IMR-90 (cell line): ENCODE measurements at regions not wholly inside any gene's neighbourhood (a gene's known extent, or its start where the extent isn't known, plus 50 kb on each side); places are given as distances from the start of the nearest gene placed in this dataset.

ENCODE experiments used
- ATAC-seq: fragments of 200-7000 bp; cut with Tn5 transposase; 2 replicates; pipeline ENCODE4 v1.9.1; 2020; ENCODE audit warnings: low read depth, mild to moderate bottlenecking, moderate library complexity
- BruUV-seq: library from RNA; stranded (reverse); fragments of 400-500 nt; replicated peaks from 2 replicates; lab custom pipeline; 2021; lab: Mats Ljungman, UMichigan
- CTCF ChIA-PET: fragments of 300-600 bp; formaldehyde crosslinking; extraction: SDS; loops from one replicate; lab custom pipeline; 2021; ENCODE audit warnings: antibody characterized with exemption; lab: Yijun Ruan, JAX
- POLR2A ChIA-PET: fragments of 300-600 bp; sonication (Branson Sonifier 250); formaldehyde crosslinking; loops from one replicate; lab custom pipeline; 2022; ENCODE audit warnings: antibody characterized with exemption; ENCODE audit not compliant: unreplicated experiment; lab: Charles Lee
- DNase-seq: peaks from one replicate; pipeline ENCODE4 v3.0.0; 2013
- H2AFZ ChIP-seq: replicated peaks from 2 replicates; pipeline ENCODE3; 2013; ENCODE audit warnings: low read length, mild to moderate bottlenecking; ENCODE audit not compliant: poor library complexity
- H2AK5ac ChIP-seq: 2 replicates; pipeline ENCODE4 v1.6.1; 2013; ENCODE audit warnings: low read depth, low read length, inconsistent platforms
- H2AK9ac ChIP-seq: replicated peaks from 2 replicates; pipeline ENCODE3; 2013; ENCODE audit warnings: mild to moderate bottlenecking, low read depth, low read length, moderate library complexity; ENCODE audit not compliant: poor library complexity
- H2BK120ac ChIP-seq: 2 replicates; pipeline ENCODE4 v1.6.1; 2013; ENCODE audit warnings: low read depth, low read length, inconsistent platforms
- H2BK15ac ChIP-seq: 3 replicates; pipeline ENCODE4 v1.6.1; 2013; ENCODE audit warnings: low read depth, low read length, inconsistent platforms
- H2BK20ac ChIP-seq: 2 replicates; pipeline ENCODE4 v1.6.1; 2013; ENCODE audit warnings: low read depth, mild to moderate bottlenecking, inconsistent platforms, low read length, moderate library complexity
- H2BK5ac ChIP-seq: 2 replicates; pipeline ENCODE4 v1.6.1; 2013; ENCODE audit warnings: mild to moderate bottlenecking, low read depth, low read length, inconsistent platforms; ENCODE audit not compliant: poor library complexity, severe bottlenecking
- H3K14ac ChIP-seq: replicated peaks from 2 replicates; pipeline ENCODE4 v1.6.1; 2013; ENCODE audit warnings: low read depth, low read length, inconsistent platforms
- H3K18ac ChIP-seq: 2 replicates; pipeline ENCODE4 v1.6.1; 2013; ENCODE audit warnings: low read depth, low read length, control low read depth
- H3K23ac ChIP-seq: 2 replicates; pipeline ENCODE4 v1.6.1; 2013; ENCODE audit warnings: low read depth, low read length, inconsistent platforms
- H3K27ac ChIP-seq: 2 replicates; pipeline ENCODE4 v1.5.1; 2013; ENCODE audit warnings: mild to moderate bottlenecking, control low read depth, low read length; ENCODE audit not compliant: insufficient read depth
- H3K27me3 ChIP-seq: 2 replicates; pipeline ENCODE4 v1.6.1; 2013; ENCODE audit warnings: low read length; ENCODE audit not compliant: control insufficient read depth, insufficient read depth
- H3K36me3 ChIP-seq: 2 replicates; pipeline ENCODE4 v1.6.1; 2013; ENCODE audit warnings: low read length, mixed read lengths; ENCODE audit not compliant: control insufficient read depth, insufficient read depth
- H3K4ac ChIP-seq: 2 replicates; pipeline ENCODE4 v1.6.1; 2013; ENCODE audit warnings: low read depth, low read length, inconsistent platforms
- H3K4me1 ChIP-seq: 2 replicates; pipeline ENCODE4 v1.6.1; 2013; ENCODE audit warnings: low read length, mixed read lengths; ENCODE audit not compliant: control insufficient read depth, insufficient read depth
- H3K4me2 ChIP-seq: 2 replicates; pipeline ENCODE4 v1.6.1; 2013; ENCODE audit warnings: low read depth, mild to moderate bottlenecking, control low read depth, low read length, moderate library complexity
- H3K4me3 ChIP-seq: 2 replicates; pipeline ENCODE4 v1.5.1; 2013; ENCODE audit warnings: low read depth, mild to moderate bottlenecking, control low read depth, low read length, moderate library complexity; ENCODE audit not compliant: insufficient read depth
- H3K56ac ChIP-seq: 2 replicates; pipeline ENCODE4 v1.6.1; 2013; ENCODE audit warnings: low read length, inconsistent platforms; ENCODE audit not compliant: insufficient read depth; ENCODE audit errors: extremely low read depth
- H3K79me1 ChIP-seq, 2 experiments: 2 replicates each; pipeline ENCODE4 v1.6.1; 2013; ENCODE audit warnings: low read length in 2 of 2, inconsistent platforms in 1 of 2, low read depth in 1 of 2
- H3K9ac ChIP-seq: 2 replicates; pipeline ENCODE4 v1.6.1; 2013; ENCODE audit warnings: low read depth, low read length, control low read depth
- H3K9me1 ChIP-seq: 2 replicates; pipeline ENCODE4 v1.6.1; 2013; ENCODE audit warnings: low read length, inconsistent platforms; ENCODE audit not compliant: insufficient read depth
- H3K9me3 ChIP-seq: 2 replicates; pipeline ENCODE4 v1.6.1; 2013; ENCODE audit warnings: low read length; ENCODE audit not compliant: control insufficient read depth, insufficient read depth
- H4K20me1 ChIP-seq: 2 replicates; pipeline ENCODE4 v1.6.1; 2013; ENCODE audit warnings: low read length, inconsistent platforms; ENCODE audit not compliant: insufficient read depth
- H4K5ac ChIP-seq: 2 replicates; pipeline ENCODE4 v1.6.1; 2013; ENCODE audit warnings: mild to moderate bottlenecking, low read depth, low read length, control low read depth
- H4K8ac ChIP-seq, 2 experiments: 2 replicates each; pipeline ENCODE4 v1.6.1; 2013; ENCODE audit warnings: low read depth in 2 of 2, low read length in 2 of 2, control low read depth in 1 of 2, inconsistent platforms in 1 of 2
- H4K91ac ChIP-seq: 2 replicates; pipeline ENCODE4 v1.6.1; 2013; ENCODE audit warnings: low read depth, low read length, inconsistent platforms; ENCODE audit not compliant: insufficient read depth
- BHLHE40 ChIP-seq: fragments of 150-350 bp; IDR thresholded peaks from 2 replicates; pipeline ENCODE4 v1.6.1; 2016; ENCODE audit warnings: mild to moderate bottlenecking, low read depth, low read length
- CEBPB ChIP-seq: IDR thresholded peaks from 2 replicates; pipeline ENCODE4 v1.6.1; 2012; ENCODE audit warnings: low read depth, low read length, improper control_type of control experiment
- CHD1 ChIP-seq: IDR thresholded peaks from 2 replicates; pipeline ENCODE4 v1.6.1; 2012; ENCODE audit warnings: low read depth, low read length, improper control_type of control experiment
- FOS ChIP-seq: fragments of 150-350 bp; IDR thresholded peaks from 2 replicates; pipeline ENCODE4 v1.6.1; 2016; ENCODE audit warnings: low read depth, low read length
- MAFK ChIP-seq: IDR thresholded peaks from 2 replicates; pipeline ENCODE4 v1.6.1; 2012; ENCODE audit warnings: low read depth, low read length, improper control_type of control experiment
- MAZ ChIP-seq: IDR thresholded peaks from 2 replicates; pipeline ENCODE4 v1.6.1; 2012; ENCODE audit warnings: low read depth, mild to moderate bottlenecking, low read length, improper control_type of control experiment, moderate library complexity, borderline replicate concordance
- MXI1 ChIP-seq: IDR thresholded peaks from 2 replicates; pipeline ENCODE4 v1.6.1; 2012; ENCODE audit warnings: low read depth, mild to moderate bottlenecking, low read length, moderate library complexity, borderline replicate concordance
- NFE2L2 ChIP-seq: fragments of 150-350 bp; IDR thresholded peaks from 2 replicates; pipeline ENCODE4 v1.6.1; 2016; ENCODE audit warnings: low read depth, mild to moderate bottlenecking, low read length
- POLR2A ChIP-seq: IDR thresholded peaks from 2 replicates; pipeline ENCODE4 v1.6.1; 2012; ENCODE audit warnings: mild to moderate bottlenecking, low read depth, low read length
- RAD21 ChIP-seq: IDR thresholded peaks from 2 replicates; pipeline ENCODE4 v1.6.1; 2012; ENCODE audit warnings: low read length, improper control_type of control experiment
- RCOR1 ChIP-seq: IDR thresholded peaks from 2 replicates; pipeline ENCODE4 v1.6.1; 2012; ENCODE audit warnings: mild to moderate bottlenecking, low read length, improper control_type of control experiment; ENCODE audit not compliant: insufficient replicate concordance
- SMC3 ChIP-seq: fragments of 150-350 bp; IDR thresholded peaks from 2 replicates; pipeline ENCODE4 v1.6.1; 2016; ENCODE audit warnings: low read depth, mild to moderate bottlenecking, antibody characterized with exemption, low read length, moderate library complexity
- WGBS, 2 experiments: methylation state at CpG; one replicate each; pipeline versions ENCODE4 v1.1.5 to v1.1.7; 2013; ENCODE audit warnings: missing lambda C conversion rate in 2 of 2; ENCODE audit not compliant: insufficient read length in 1 of 2; ENCODE audit errors: extremely low coverage in 2 of 2; 5-methylcytosine and 5-hydroxymethylcytosine counted together
- dilution Hi-C: fragments of 300-500 bp; cut with HindIII; formaldehyde crosslinking; loops from one replicate; pipeline ENCODE4 v1.14.3; 2018; ENCODE audit warnings: low sequenced_read_pairs; ENCODE audit not compliant: unreplicated experiment
- in situ Hi-C: fragments of 300-500 bp; cut with MboI; formaldehyde crosslinking; loops from 3 replicates; pipeline ENCODE4 v1.14.3; 2019; ENCODE audit warnings: low sequenced_read_pairs, inconsistent platforms, mixed read lengths
- intact Hi-C: fragments of 100-400 bp; cut with micrococcal nuclease; formaldehyde crosslinking; loops from 2 replicates; pipeline ENCODE4 v1.10.0; 2022
- TF ChIP-seq, protein P1 (sequence below): fragments of 150-350 bp; IDR thresholded peaks from 2 replicates; pipeline ENCODE4 v1.6.1; 2017; ENCODE audit warnings: mild to moderate bottlenecking, antibody characterized with exemption, low read length, low read depth
- TF ChIP-seq, protein P2 (sequence below): conservative IDR thresholded peaks from 2 replicates; pipeline ENCODE4 v1.5.1; 2012; ENCODE audit warnings: mild to moderate bottlenecking, low read depth, low read length, improper control_type of control experiment
- TF ChIP-seq, protein P3 (sequence below): fragments of 150-350 bp; IDR thresholded peaks from 2 replicates; pipeline ENCODE4 v1.6.1; 2016; ENCODE audit warnings: low read depth, mild to moderate bottlenecking, low read length, moderate library complexity, borderline replicate concordance

GRCh38 chr2:57417007-57417406 is 629.6 kb upstream of the VRK2 start:
- in situ Hi-C loops: no loop called here

More at GRCh38 chr2:57417007-57417406, 629.6 kb upstream of the VRK2 start:
- Histone ChIP-seq H3K4me3 (no peak overlapping the region), H3K4ac (no peak overlapping the region), H3K36me3 (no peaks in the 10 kb centered on the region), H2AK5ac (no peak overlapping the region), H3K79me1 (no peaks in the 10 kb centered on the region), H3K9me3 (no peaks in the 10 kb centered on the region), H2BK20ac (no peak overlapping the region), H3K9me1 (no peaks in the 10 kb centered on the region), H3K4me1 (no peaks in the 10 kb centered on the region), H2AFZ (no peak overlapping the region), H3K23ac (no peak overlapping the region), H3K27ac (no peak overlapping the region), H3K18ac (no peak overlapping the region), H2BK15ac (no peak overlapping the region), H3K9ac (no peak overlapping the region), H2AK9ac (no peak overlapping the region), H4K91ac (no peak overlapping the region), H4K20me1 (no peaks in the 10 kb centered on the region), H3K14ac (no peak overlapping the region), H4K5ac (no peak overlapping the region), H3K56ac (no peak overlapping the region), H2BK5ac (no peak overlapping the region), H4K8ac (no peak overlapping the region), H2BK120ac (no peak overlapping the region), H3K27me3 (no peaks in the 10 kb centered on the region), H3K4me2 (no peak overlapping the region)
- TF ChIP-seq, protein P1, sequence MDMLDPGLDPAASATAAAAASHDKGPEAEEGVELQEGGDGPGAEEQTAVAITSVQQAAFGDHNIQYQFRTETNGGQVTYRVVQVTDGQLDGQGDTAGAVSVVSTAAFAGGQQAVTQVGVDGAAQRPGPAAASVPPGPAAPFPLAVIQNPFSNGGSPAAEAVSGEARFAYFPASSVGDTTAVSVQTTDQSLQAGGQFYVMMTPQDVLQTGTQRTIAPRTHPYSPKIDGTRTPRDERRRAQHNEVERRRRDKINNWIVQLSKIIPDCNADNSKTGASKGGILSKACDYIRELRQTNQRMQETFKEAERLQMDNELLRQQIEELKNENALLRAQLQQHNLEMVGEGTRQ: no peak
- TF ChIP-seq RAD21 (no peak), MAFK (no peak), NFE2L2 (no peak), BHLHE40 (no peak), CHD1 (no peak), FOS (no peak), CEBPB (no peak), SMC3 (no peak), MXI1 (no peak), RCOR1 (no peak), POLR2A (no peak), MAZ (no peak)
- TF ChIP-seq, protein P2, sequence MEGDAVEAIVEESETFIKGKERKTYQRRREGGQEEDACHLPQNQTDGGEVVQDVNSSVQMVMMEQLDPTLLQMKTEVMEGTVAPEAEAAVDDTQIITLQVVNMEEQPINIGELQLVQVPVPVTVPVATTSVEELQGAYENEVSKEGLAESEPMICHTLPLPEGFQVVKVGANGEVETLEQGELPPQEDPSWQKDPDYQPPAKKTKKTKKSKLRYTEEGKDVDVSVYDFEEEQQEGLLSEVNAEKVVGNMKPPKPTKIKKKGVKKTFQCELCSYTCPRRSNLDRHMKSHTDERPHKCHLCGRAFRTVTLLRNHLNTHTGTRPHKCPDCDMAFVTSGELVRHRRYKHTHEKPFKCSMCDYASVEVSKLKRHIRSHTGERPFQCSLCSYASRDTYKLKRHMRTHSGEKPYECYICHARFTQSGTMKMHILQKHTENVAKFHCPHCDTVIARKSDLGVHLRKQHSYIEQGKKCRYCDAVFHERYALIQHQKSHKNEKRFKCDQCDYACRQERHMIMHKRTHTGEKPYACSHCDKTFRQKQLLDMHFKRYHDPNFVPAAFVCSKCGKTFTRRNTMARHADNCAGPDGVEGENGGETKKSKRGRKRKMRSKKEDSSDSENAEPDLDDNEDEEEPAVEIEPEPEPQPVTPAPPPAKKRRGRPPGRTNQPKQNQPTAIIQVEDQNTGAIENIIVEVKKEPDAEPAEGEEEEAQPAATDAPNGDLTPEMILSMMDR: no peak
- TF ChIP-seq, protein P3, sequence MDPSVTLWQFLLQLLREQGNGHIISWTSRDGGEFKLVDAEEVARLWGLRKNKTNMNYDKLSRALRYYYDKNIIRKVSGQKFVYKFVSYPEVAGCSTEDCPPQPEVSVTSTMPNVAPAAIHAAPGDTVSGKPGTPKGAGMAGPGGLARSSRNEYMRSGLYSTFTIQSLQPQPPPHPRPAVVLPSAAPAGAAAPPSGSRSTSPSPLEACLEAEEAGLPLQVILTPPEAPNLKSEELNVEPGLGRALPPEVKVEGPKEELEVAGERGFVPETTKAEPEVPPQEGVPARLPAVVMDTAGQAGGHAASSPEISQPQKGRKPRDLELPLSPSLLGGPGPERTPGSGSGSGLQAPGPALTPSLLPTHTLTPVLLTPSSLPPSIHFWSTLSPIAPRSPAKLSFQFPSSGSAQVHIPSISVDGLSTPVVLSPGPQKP: no peak
- ChIA-PET CTCF (no interaction called here), POLR2A (no interaction called here)
- no TSS peak for BruUV-seq
- ATAC-seq (no peak), DNase-seq (no peak)
- dilution Hi-C loops: no loop called here
- intact Hi-C loops: no loop called here
- no CpG with 5 or more reads among the region's 4 CpGs for WGBS, 2 experiments
